HG03378 (cell line): ENCODE measurements at regions not wholly inside any gene's neighbourhood (a gene's known extent, or its start where the extent isn't known, plus 50 kb on each side); places are given as distances from the start of the nearest gene placed in this dataset.

Experiments used
- ATAC-seq: cut with Tn5 transposase; IDR thresholded peaks from one replicate; pipeline ENCODE4 v1.9.1; 2021; ENCODE audit warnings: mild to moderate bottlenecking, moderate library complexity; ENCODE audit not compliant: unreplicated experiment

- ATAC-seq: no peak
Measured at GRCh38 chr12:73330584-73331351, 1058.6 kb downstream of the TRHDE start.

- no peak for ATAC-seq
Measured at GRCh38 chr12:73341559-73342247, 1069.5 kb downstream of the TRHDE start.

GRCh38 chr12:73342733-73343132, 1070.6 kb downstream of the TRHDE start:
- ATAC-seq: no peak

- no peak for ATAC-seq
Measured at GRCh38 chr12:73352826-73353225, 1080.7 kb downstream of the TRHDE start.

- no peak for ATAC-seq
Measured at GRCh38 chr12:73361156-73361863, 1089.1 kb downstream of the TRHDE start.

- ATAC-seq: no peak
Measured at GRCh38 chr12:73361864-73362230, 1089.7 kb downstream of the TRHDE start.

GRCh38 chr12:73362666-73363065, 1090.5 kb downstream of the TRHDE start:
- ATAC-seq: no peak

GRCh38 chr12:73372856-73373255, 1100.7 kb downstream of the TRHDE start:
- no peak for ATAC-seq

GRCh38 chr12:73374360-73374759, 1102.2 kb downstream of the TRHDE start:
- ATAC-seq: no peak

- ATAC-seq: no peak
Measured at GRCh38 chr12:73383584-73384222, 1111.5 kb downstream of the TRHDE start.

GRCh38 chr12:73384592-73384991, 1112.4 kb downstream of the TRHDE start:
- ATAC-seq: no peak

- ATAC-seq: no peak
Measured at GRCh38 chr12:73390261-73390660, 1118.1 kb downstream of the TRHDE start.

GRCh38 chr12:73413051-73413450, 1124.6 kb upstream of the ATXN7L3B start:
- no peak for ATAC-seq

GRCh38 chr12:73413974-73414373, 1123.7 kb upstream of the ATXN7L3B start:
- ATAC-seq: no peak

GRCh38 chr12:73414926-73415325, 1122.7 kb upstream of the ATXN7L3B start:
- ATAC-seq: no peak

- ATAC-seq: no peak
Measured at GRCh38 chr12:73418541-73418940, 1119.1 kb upstream of the ATXN7L3B start.

- peak; percentile 85 for ATAC-seq
Measured at GRCh38 chr12:73421832-73422231, 1115.8 kb upstream of the ATXN7L3B start.

- no peak for ATAC-seq
Measured at GRCh38 chr12:73424484-73424883, 1113.2 kb upstream of the ATXN7L3B start.

GRCh38 chr12:73445658-73446324, 1091.8 kb upstream of the ATXN7L3B start:
- ATAC-seq: peak; percentile 92

GRCh38 chr12:73452672-73453469, 1084.8 kb upstream of the ATXN7L3B start:
- peak; percentile 68 for ATAC-seq
